ENCODE measurements at regions not wholly inside any gene's neighbourhood (a gene's known extent, or its start where the extent isn't known, plus 50 kb on each side); places are given as distances from the start of the nearest gene placed in this dataset.

DNA sequence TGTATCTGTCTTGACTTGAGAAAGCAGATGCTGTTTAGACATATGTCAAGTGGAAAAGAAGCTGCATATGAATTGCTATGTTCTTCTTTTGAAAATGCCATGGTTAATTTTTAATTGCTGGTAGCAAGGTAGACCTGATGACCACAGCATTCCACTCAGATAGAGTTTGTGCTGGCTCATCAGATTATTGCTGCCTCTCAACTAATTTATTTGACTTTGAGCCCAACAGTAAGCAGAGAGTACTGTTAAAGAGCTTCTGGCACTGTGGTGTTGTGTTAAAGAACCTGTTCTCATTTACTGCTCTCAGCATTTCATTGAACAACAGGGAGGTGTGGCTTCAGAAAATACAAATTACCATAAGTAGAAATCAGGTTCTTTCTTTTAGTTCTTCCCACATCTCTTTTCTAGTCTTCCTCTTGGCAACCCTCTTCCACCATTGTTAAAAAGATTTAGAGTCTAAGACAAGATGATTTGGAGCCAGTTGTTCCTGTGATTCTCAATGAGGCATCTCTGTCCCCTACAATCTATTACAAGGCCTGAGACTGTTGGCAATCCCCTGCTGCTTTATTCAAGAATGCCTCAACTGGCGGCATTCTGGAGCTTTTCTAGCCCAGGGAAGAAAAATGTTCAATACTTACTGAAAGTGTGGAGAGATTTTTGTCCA is 967.6 kb upstream of the GJE1 start:
- TF ChIP-seq, protein P1, sequence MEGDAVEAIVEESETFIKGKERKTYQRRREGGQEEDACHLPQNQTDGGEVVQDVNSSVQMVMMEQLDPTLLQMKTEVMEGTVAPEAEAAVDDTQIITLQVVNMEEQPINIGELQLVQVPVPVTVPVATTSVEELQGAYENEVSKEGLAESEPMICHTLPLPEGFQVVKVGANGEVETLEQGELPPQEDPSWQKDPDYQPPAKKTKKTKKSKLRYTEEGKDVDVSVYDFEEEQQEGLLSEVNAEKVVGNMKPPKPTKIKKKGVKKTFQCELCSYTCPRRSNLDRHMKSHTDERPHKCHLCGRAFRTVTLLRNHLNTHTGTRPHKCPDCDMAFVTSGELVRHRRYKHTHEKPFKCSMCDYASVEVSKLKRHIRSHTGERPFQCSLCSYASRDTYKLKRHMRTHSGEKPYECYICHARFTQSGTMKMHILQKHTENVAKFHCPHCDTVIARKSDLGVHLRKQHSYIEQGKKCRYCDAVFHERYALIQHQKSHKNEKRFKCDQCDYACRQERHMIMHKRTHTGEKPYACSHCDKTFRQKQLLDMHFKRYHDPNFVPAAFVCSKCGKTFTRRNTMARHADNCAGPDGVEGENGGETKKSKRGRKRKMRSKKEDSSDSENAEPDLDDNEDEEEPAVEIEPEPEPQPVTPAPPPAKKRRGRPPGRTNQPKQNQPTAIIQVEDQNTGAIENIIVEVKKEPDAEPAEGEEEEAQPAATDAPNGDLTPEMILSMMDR (IDR thresholded peaks at IDR 0.05): no peak
- no peak for TF ChIP-seq POLR2AphosphoS5 (IDR thresholded peaks at IDR 0.05)
